Suprapubic skin (tissue), 4 donors: ENCODE measurements at regions not wholly inside any gene's neighbourhood (a gene's known extent, or its start where the extent isn't known, plus 50 kb on each side); places are given as distances from the start of the nearest gene placed in this dataset.

ENCODE experiments used
- DNase-seq, 2 donors: peaks; one replicate each; pipeline ENCODE4 v3.0.0-alpha.2; 2019; ENCODE audit warnings: low spot score in 2 of 2
- H3K27ac ChIP-seq: fragments of 200-600 bp; sonication (generic); one replicate; pipeline ENCODE4 v1.5.1; 2019
- H3K27me3 ChIP-seq: fragments of 200-600 bp; sonication (generic); one replicate; pipeline ENCODE4 v1.5.1; 2019
- H3K36me3 ChIP-seq: fragments of 200-600 bp; sonication (generic); one replicate; pipeline ENCODE4 v1.5.1; 2019
- H3K4me1 ChIP-seq: fragments of 200-600 bp; sonication (generic); one replicate; pipeline ENCODE4 v1.5.1; 2019
- H3K4me3 ChIP-seq: fragments of 200-600 bp; sonication (generic); one replicate; pipeline ENCODE4 v1.5.1; 2019; ENCODE audit warnings: mild to moderate bottlenecking
- H3K9me3 ChIP-seq: fragments of 200-600 bp; sonication (generic); one replicate; pipeline ENCODE4 v1.5.1; 2019
- CTCF ChIP-seq, 2 donors: fragments of 200-600 bp in 1 of 2; fragments of 450-650 bp in 1 of 2; sonication (generic) in 1 of 2; IDR thresholded peaks; one replicate each; pipeline ENCODE4 v1.5.1; 2016 to 2019; ENCODE audit warnings: antibody characterized with exemption in 2 of 2, mild to moderate bottlenecking in 1 of 2, moderate library complexity in 1 of 2
- EP300 ChIP-seq: sonication (generic); formaldehyde crosslinking; IDR thresholded peaks from one replicate; pipeline ENCODE4 v1.6.1; 2017; ENCODE audit warnings: antibody characterized with exemption
- POLR2A ChIP-seq, 2 donors: fragments of 450-650 bp; IDR thresholded peaks; one replicate each; pipeline ENCODE4 v1.6.1; 2017; ENCODE audit warnings: antibody characterized with exemption in 2 of 2, mild to moderate bottlenecking in 2 of 2, moderate library complexity in 2 of 2
- POLR2AphosphoS5 ChIP-seq, 3 donors: sonication (generic); formaldehyde crosslinking; IDR thresholded peaks; one replicate each; pipeline ENCODE4 v1.6.1; 2017; ENCODE audit warnings: antibody characterized with exemption in 3 of 3
- WGBS: methylation state at CpG from one replicate; pipeline ENCODE4 v1.1.5; 2018; 5-methylcytosine and 5-hydroxymethylcytosine counted together

DNA sequence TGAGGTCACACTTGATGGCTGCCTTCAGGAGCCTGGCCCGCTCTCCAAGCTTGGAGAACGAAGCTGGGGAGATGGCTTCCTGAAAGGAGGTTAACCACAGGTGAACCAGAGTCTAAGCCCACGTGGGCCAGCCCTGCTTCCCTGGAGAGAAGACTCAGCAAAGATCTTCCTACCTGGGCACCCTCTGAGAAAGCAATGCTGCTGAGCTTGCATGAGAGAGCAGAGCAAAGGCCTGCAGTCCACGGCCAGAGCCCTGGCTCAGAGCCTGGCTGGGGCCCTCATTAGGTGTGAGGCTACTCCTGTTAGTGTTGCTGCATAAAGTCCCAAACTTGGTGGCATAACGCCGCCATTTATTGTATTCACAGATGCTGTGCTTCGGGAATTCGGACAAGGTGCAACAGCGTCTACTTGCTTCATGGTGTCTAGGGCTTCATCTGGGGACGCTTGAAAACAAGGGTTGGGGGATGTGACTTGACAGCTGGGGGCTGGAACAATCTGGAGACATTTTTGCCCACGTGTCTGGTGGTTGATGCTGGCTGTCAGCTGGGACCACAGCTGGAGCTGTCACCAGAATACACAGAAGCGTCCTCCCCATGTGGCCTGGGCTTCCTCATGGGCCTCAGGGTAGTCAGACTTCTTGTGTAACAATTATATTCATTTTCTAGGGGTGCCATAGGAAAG lies 87.9 kb upstream of the MEF2A start:
- peaks cover 40% of the 10 kb centered on the region for H3K4me1 ChIP-seq
- peak overlapping the region; percentile 79 for H3K27ac ChIP-seq
- H3K27me3 ChIP-seq, result no peaks in the 10 kb centered on the region
- 83% methylated on average over 11 of the region's 12 CpGs for WGBS
- H3K9me3 ChIP-seq, result no peaks in the 10 kb centered on the region
- no peak overlapping the region for H3K4me3 ChIP-seq
- TF ChIP-seq CTCF (IDR thresholded peaks at IDR 0.05) (no peak), POLR2AphosphoS5 (IDR thresholded peaks at IDR 0.05) (no peak), POLR2A (IDR thresholded peaks at IDR 0.05) (no peak), EP300 (no peak)
- no peak for DNase-seq
- no peaks in the 10 kb centered on the region for H3K36me3 ChIP-seq

DNA sequence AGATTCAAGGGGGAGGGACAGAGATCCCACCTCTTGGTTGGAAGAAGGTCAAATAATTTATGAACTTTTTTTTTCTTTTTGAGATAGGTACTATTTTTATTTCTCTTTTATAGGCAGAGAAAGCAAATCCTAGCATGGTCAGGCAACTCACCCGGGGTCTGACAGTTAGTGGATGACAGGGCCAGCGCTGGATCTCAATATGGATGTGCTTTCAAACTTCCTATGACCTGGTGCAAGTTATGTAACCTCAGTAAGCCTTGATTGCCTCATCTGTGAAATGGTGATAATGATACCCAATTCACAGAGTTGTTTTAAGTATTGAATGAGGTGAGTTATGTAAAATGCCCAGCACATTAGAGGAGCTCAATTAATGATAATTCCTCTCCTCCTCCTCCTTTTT lies 86.8 kb upstream of the MEF2A start:
- DNase-seq, result no peak
- H3K27ac ChIP-seq, result no peak overlapping the region
- 90% methylated on average over 2 of the region's 2 CpGs for WGBS
- no peak overlapping the region for H3K4me3 ChIP-seq
- peaks cover 33% of the 10 kb centered on the region for H3K4me1 ChIP-seq
- no peaks in the 10 kb centered on the region for H3K27me3 ChIP-seq
- no peaks in the 10 kb centered on the region for H3K36me3 ChIP-seq
- H3K9me3 ChIP-seq, result no peaks in the 10 kb centered on the region
- TF ChIP-seq CTCF (IDR thresholded peaks at IDR 0.05), result no peak
- no peak for TF ChIP-seq POLR2AphosphoS5 (IDR thresholded peaks at IDR 0.05)
- no peak for TF ChIP-seq EP300
- no peak for TF ChIP-seq POLR2A (IDR thresholded peaks at IDR 0.05)

GRCh38 chr15:99480016-99480810 lies 85.6 kb upstream of the MEF2A start:
- Histone ChIP-seq H3K27ac (no peak overlapping the region), H3K27me3 (no peaks in the 10 kb centered on the region), H3K4me1 (peaks cover 31% of the 10 kb centered on the region), H3K9me3 (no peaks in the 10 kb centered on the region), H3K36me3 (no peaks in the 10 kb centered on the region), H3K4me3 (no peak overlapping the region)
- 86% methylated on average over 10 of the region's 10 CpGs for whole genome bisulfite sequencing
- TF ChIP-seq EP300 (no peak), POLR2A (IDR thresholded peaks at IDR 0.05) (no peak), POLR2AphosphoS5 (IDR thresholded peaks at IDR 0.05) (no peak), CTCF (IDR thresholded peaks at IDR 0.05) (no peak)
- DNase-seq, result no peak

DNA sequence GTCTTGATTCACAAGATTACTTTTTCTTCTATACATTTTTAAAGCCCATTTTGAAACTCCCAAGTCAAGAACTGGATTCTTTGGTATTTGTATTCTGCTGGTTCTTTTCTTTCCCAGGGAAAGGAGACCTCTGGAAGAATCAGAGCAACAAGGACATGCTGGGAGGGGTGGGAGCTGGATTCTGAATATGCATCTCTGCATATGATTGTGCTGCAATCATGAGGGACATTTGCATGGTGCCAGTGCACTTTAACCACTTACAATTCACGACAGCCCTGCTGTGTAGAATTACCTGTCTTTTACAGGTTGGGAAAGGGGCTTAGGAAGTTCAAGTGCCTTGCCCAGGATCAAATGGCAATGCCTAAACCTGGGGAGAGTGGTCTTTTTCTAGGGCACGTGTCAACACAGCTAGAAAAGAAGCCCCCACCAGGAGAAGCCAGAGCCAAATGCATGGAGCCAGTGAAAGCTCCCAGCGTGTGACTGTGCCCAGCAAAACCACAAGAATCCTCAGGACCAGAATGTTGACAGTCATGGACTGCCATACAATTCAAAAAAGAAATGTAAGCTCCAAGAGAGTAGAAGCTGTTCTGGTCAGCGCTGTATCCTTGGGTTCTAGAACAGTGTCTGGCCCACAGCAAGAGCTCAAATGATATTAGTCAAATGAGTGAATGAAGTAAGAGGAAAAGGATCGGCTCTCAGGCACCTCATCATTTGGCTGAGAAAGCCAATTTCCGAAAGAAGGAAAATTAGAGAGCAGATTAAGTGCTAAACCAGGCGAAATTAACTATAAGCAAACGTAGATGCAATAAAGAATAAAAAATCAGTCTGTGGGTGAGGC lies 84.5 kb upstream of the MEF2A start:
- no peak for TF ChIP-seq POLR2A (IDR thresholded peaks at IDR 0.05)
- TF ChIP-seq POLR2AphosphoS5 (IDR thresholded peaks at IDR 0.05), result no peak
- no peak for TF ChIP-seq CTCF (IDR thresholded peaks at IDR 0.05)
- no peak for TF ChIP-seq EP300
- WGBS, result 82% methylated on average over 8 of the region's 8 CpGs
- H3K4me3 ChIP-seq, result no peak overlapping the region
- no peaks in the 10 kb centered on the region for H3K36me3 ChIP-seq
- H3K4me1 ChIP-seq, result peaks cover 31% of the 10 kb centered on the region
- DNase-seq, result no peak
- no peaks in the 10 kb centered on the region for H3K9me3 ChIP-seq
- no peak overlapping the region for H3K27ac ChIP-seq
- no peaks in the 10 kb centered on the region for H3K27me3 ChIP-seq

GRCh38 chr15:99481951-99482230 lies 83.9 kb upstream of the MEF2A start:
- Histone ChIP-seq H3K27me3 (no peaks in the 10 kb centered on the region), H3K4me3 (no peak overlapping the region), H3K27ac (no peak overlapping the region), H3K9me3 (no peaks in the 10 kb centered on the region), H3K36me3 (no peaks in the 10 kb centered on the region), H3K4me1 (peaks cover 31% of the 10 kb centered on the region)
- no peak for TF ChIP-seq CTCF (IDR thresholded peaks at IDR 0.05)
- no peak for TF ChIP-seq POLR2AphosphoS5 (IDR thresholded peaks at IDR 0.05)
- TF ChIP-seq POLR2A (IDR thresholded peaks at IDR 0.05), result no peak
- no peak for TF ChIP-seq EP300
- no peak for DNase-seq
- 77% methylated on average over 2 of the region's 2 CpGs for WGBS
